ENCODE measurements at regions not wholly inside any gene's neighbourhood (a gene's known extent, or its start where the extent isn't known, plus 50 kb on each side); places are given as distances from the start of the nearest gene placed in this dataset.

DNA sequence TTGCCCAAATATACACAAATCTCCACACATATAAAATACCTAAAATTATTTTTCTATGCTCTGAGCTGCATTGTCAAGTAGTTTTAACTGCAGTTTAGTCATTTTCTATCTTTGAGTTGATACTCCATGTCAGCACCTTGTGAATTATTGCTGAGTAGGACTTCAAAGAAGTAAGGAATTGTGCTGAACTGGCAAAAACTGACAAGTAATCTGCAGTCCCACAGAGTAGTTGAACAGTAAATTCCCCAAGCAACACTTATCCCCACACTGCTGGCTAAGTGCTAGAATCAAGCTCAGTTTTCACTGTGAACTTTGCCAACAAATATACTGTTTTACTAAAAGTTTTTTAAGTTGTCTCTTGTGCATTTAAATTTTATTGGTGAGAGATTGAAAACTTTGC is 141.8 kb upstream of the ST6GAL2 start:
- TF ChIP-seq, protein P1, sequence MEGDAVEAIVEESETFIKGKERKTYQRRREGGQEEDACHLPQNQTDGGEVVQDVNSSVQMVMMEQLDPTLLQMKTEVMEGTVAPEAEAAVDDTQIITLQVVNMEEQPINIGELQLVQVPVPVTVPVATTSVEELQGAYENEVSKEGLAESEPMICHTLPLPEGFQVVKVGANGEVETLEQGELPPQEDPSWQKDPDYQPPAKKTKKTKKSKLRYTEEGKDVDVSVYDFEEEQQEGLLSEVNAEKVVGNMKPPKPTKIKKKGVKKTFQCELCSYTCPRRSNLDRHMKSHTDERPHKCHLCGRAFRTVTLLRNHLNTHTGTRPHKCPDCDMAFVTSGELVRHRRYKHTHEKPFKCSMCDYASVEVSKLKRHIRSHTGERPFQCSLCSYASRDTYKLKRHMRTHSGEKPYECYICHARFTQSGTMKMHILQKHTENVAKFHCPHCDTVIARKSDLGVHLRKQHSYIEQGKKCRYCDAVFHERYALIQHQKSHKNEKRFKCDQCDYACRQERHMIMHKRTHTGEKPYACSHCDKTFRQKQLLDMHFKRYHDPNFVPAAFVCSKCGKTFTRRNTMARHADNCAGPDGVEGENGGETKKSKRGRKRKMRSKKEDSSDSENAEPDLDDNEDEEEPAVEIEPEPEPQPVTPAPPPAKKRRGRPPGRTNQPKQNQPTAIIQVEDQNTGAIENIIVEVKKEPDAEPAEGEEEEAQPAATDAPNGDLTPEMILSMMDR (IDR thresholded peaks at IDR 0.05; ENCODE audit: low read depth, low read length, missing control alignments): no peak
- H3K4me3 ChIP-seq (ENCODE audit: low read depth, low read length): no peak overlapping the region
- in situ Hi-C loops (cut with HindIII; ENCODE audit: low sequenced_read_pairs): no loop called here
- no peak for DNase-seq (ENCODE audit: low read depth)

DNA sequence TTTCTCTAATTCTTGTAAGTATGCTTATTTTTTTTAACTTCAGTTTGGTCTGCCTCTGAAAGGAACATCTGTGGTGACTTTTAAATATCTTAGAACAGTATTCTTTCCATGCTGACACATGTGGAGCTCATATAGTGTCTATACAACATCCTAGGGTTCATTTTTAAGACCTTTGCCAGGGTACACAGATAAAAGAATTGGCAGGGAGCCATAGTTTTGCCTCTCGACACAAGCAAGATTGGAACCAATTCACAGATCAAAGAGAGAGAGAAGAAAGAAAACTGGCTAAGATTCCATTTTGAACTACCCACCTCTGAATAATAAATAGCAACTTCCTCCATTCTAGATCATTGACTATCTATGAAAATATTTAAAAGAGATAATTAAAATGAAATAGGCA is 142.7 kb upstream of the ST6GAL2 start:
- DNase-seq (ENCODE audit: low read depth): no peak
- TF ChIP-seq, protein P1 (IDR thresholded peaks at IDR 0.05; ENCODE audit: low read depth, low read length, missing control alignments): no peak
- in situ Hi-C loops (cut with HindIII; ENCODE audit: low sequenced_read_pairs): no loop called here
- H3K4me3 ChIP-seq (ENCODE audit: low read depth, low read length): no peak overlapping the region

DNA sequence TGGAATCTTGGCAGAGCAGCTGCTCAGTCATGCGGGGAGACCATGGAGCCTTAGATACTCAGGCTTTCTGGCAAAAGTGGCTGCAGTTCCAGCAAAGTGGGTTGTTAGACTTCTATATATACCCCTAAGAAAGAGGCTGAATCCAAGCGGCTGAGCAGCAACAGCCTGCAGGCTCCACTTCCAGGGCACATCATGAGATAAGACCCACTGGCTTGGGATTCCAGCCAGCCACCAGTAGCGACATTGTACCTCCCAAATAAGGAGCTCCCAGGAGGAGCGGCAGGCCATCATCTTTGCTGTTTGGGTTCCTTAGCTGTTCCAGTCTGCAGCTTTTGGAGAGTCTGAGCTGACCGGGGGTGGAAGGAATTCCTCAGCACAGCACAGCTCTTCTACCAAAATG is 150.3 kb upstream of the ST6GAL2 start:
- in situ Hi-C loops (cut with HindIII; ENCODE audit: low sequenced_read_pairs): no loop called here
- no peak overlapping the region for H3K4me3 ChIP-seq (ENCODE audit: low read depth, low read length)
- no peak for DNase-seq (ENCODE audit: low read depth)
- TF ChIP-seq, protein P1 (IDR thresholded peaks at IDR 0.05; ENCODE audit: low read depth, low read length, missing control alignments): no peak

DNA sequence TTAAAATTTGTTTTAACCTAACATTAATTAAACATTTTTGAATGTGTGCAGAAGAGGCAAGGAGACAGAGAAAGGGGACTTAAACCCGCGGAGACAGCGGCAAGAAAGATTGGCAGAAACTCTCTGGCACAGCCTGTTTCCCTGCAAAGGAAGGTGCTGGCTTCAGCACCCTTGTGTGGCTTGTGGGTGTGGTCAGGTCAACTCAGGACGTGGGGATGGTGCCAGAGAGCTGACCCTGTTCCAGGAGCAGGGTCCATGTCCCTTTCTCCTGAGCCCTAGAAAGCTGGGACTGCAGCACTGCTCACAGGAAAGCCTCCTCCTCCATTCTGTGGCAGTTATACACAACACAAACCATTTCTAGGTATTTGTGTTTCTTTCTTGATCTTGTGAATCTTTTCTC is 176.2 kb upstream of the ST6GAL2 start:
- in situ Hi-C loops (cut with HindIII; ENCODE audit: low sequenced_read_pairs): no loop called here
- TF ChIP-seq, protein P1 (IDR thresholded peaks at IDR 0.05; ENCODE audit: low read depth, low read length, missing control alignments): no peak
- no peak overlapping the region for H3K4me3 ChIP-seq (ENCODE audit: low read depth, low read length)
- DNase-seq (ENCODE audit: low read depth): no peak

DNA sequence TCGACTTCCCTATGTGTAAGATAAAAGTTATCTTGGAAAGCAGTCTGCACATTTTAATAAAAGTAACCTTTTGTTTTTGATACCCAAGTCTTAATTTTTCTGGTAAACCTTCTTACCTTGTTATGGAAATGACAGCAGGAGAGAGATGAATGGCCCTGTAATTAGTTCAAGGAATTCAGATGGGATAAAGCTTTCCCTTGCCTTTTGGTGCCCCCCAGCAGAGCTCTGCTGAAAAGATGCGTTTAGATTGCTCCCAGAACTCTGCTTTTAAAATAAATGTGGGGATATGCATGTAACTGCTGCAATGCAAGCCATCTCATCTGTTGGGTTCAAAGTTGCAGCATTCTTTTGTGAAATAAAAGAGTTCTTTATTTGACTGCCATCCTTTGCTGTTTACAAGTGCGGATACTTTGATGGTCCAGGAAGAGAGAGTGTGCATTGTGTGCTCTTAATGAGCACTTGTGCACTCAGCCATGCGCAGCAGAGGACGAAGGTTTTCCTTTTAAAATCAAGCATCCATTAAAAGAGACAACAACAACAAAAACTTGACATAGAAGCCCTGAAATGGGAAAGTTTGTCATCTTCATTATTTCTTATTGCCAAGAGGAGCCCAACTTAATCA is 176.7 kb upstream of the ST6GAL2 start:
- no peak for DNase-seq (ENCODE audit: low read depth)
- in situ Hi-C loops (cut with HindIII; ENCODE audit: low sequenced_read_pairs): no loop called here
- no peak overlapping the region for H3K4me3 ChIP-seq (ENCODE audit: low read depth, low read length)
- TF ChIP-seq, protein P1 (IDR thresholded peaks at IDR 0.05; ENCODE audit: low read depth, low read length, missing control alignments): no peak

DNA sequence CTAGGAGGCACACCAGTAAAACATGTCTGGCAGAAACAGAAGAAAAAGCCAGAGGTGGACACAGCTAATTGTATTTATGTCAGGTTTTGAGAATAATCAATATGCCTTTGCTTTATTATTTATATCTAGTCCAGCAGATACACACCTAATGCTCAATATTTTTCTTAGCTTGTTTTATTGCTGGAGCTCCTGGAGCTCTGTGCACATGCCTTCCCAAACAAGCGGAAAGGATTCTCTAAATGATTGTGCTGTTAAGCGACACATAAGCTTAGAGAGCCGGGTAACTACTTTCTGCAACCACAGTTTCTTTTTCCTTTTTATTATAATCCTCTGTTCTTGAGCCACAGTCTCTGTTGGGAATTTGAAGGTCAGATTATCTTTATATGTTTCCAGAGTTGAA is 177.3 kb upstream of the ST6GAL2 start:
- TF ChIP-seq, protein P1 (IDR thresholded peaks at IDR 0.05; ENCODE audit: low read depth, low read length, missing control alignments): no peak

More for the DNA sequence above, 177.3 kb upstream of the ST6GAL2 start:
- in situ Hi-C loops (cut with HindIII; ENCODE audit: low sequenced_read_pairs): no loop called here
- H3K4me3 ChIP-seq (ENCODE audit: low read depth, low read length): no peak overlapping the region
- no peak for DNase-seq (ENCODE audit: low read depth)

Measured in astrocyte of the cerebellum (primary cell).